ENCODE measurements at regions not wholly inside any gene's neighbourhood (a gene's known extent, or its start where the extent isn't known, plus 50 kb on each side); places are given as distances from the start of the nearest gene placed in this dataset.
A peak's percentile ranks its signal among the peaks of the same experiment; 100 is the strongest.

- peak overlapping the region; percentile 39 for H2BK120ac ChIP-seq (ENCODE audit: low read depth, low read length)
- H2BK5ac ChIP-seq (ENCODE audit: low read depth, low read length, poor library complexity, severe bottlenecking): no peak overlapping the region
- peaks cover 4% of the 10 kb centered on the region for H3K79me1 ChIP-seq (replicated peaks; ENCODE audit: low read length, poor library complexity, severe bottlenecking)
- no peak overlapping the region for H3K4me2 ChIP-seq (ENCODE audit: low read length, poor library complexity, severe bottlenecking)
- H4K91ac ChIP-seq (ENCODE audit: low read length): peak overlapping the region; percentile 91
- DNase-seq: no peak
- no peaks in the 10 kb centered on the region for H3K9me3 ChIP-seq (ENCODE audit: control insufficient read depth, low read length)
- no peak overlapping the region for H3K23ac ChIP-seq (ENCODE audit: low read length in 2 of 2)
- no peaks in the 10 kb centered on the region for H3K27me3 ChIP-seq (ENCODE audit: control insufficient read depth in 1 of 2, insufficient read depth in 1 of 2, low read length in 2 of 2)
- peak overlapping the region; percentile 55 for H4K8ac ChIP-seq (ENCODE audit: low read length)
- H3K9ac ChIP-seq (ENCODE audit: low read length): no peak overlapping the region
- H2AK5ac ChIP-seq (ENCODE audit: low read length, severe bottlenecking): peak overlapping the region; percentile 98
- H3K4me1 ChIP-seq (ENCODE audit: control insufficient read depth, insufficient read depth, low read depth, low read length): peaks cover 6% of the 10 kb centered on the region
- H3K14ac ChIP-seq (ENCODE audit: low read length in 2 of 2): peak overlapping the region in 1 of 2 experiments; percentile 39
- H3K18ac ChIP-seq (ENCODE audit: low read depth in 1 of 2, low read length in 2 of 2): peak overlapping the region; percentile 8 to 93
- peak overlapping the region; percentile 96 for H2BK15ac ChIP-seq (ENCODE audit: low read depth, poor library complexity, severe bottlenecking)
- H3K4me3 ChIP-seq (ENCODE audit: insufficient read depth in 1 of 2, low read depth in 1 of 2, low read length in 2 of 2): no peak overlapping the region
- H3K36me3 ChIP-seq (ENCODE audit: control insufficient read depth in 1 of 2, insufficient read depth in 2 of 2, low read depth in 1 of 2, low read length in 2 of 2): no peaks in the 10 kb centered on the region
- peak overlapping the region; percentile 35 to 43 for H3K4ac ChIP-seq (ENCODE audit: low read depth in 1 of 2, low read length in 2 of 2)
- H2BK12ac ChIP-seq (ENCODE audit: low read length in 2 of 2): peak overlapping the region; percentile 91 to 99
- no peak overlapping the region for H3K27ac ChIP-seq (ENCODE audit: low read length, poor library complexity, severe bottlenecking)
- WGBS: 93% methylated on average over 5 of the region's 6 CpGs
- no peak overlapping the region for H2AFZ ChIP-seq (ENCODE audit: low read depth, low read length)
Observed at GRCh38 chr2:145038041-145038525, 518.2 kb upstream of the ZEB2 start.

- peak overlapping the region; percentile 6 for H3K27ac ChIP-seq (ENCODE audit: low read length, poor library complexity, severe bottlenecking)
- no peak overlapping the region for H3K4ac ChIP-seq (ENCODE audit: low read depth in 1 of 2, low read length in 2 of 2)
- no peak overlapping the region for H2BK15ac ChIP-seq (ENCODE audit: low read depth, poor library complexity, severe bottlenecking)
- peak overlapping the region; percentile 63 for H3K9ac ChIP-seq (ENCODE audit: low read length)
- H3K36me3 ChIP-seq (ENCODE audit: control insufficient read depth in 1 of 2, insufficient read depth in 2 of 2, low read depth in 1 of 2, low read length in 2 of 2): no peaks in the 10 kb centered on the region
- no peaks in the 10 kb centered on the region for H3K9me3 ChIP-seq (ENCODE audit: control insufficient read depth, low read length)
- H3K79me1 ChIP-seq (replicated peaks; ENCODE audit: low read length, poor library complexity, severe bottlenecking): peaks cover 4% of the 10 kb centered on the region
- H2AK5ac ChIP-seq (ENCODE audit: low read length, severe bottlenecking): no peak overlapping the region
- H2BK12ac ChIP-seq (ENCODE audit: low read length in 2 of 2): no peak overlapping the region
- no peak overlapping the region for H3K23ac ChIP-seq (ENCODE audit: low read length in 2 of 2)
- H3K4me3 ChIP-seq (ENCODE audit: insufficient read depth in 1 of 2, low read depth in 1 of 2, low read length in 2 of 2): peak overlapping the region in 1 of 2 experiments; percentile 65
- no peak overlapping the region for H4K8ac ChIP-seq (ENCODE audit: low read length)
- H3K4me2 ChIP-seq (ENCODE audit: low read length, poor library complexity, severe bottlenecking): peak overlapping the region; percentile 14
- no peak overlapping the region for H3K18ac ChIP-seq (ENCODE audit: low read depth in 1 of 2, low read length in 2 of 2)
- no peak overlapping the region for H3K14ac ChIP-seq (ENCODE audit: low read length in 2 of 2)
- H3K4me1 ChIP-seq (ENCODE audit: control insufficient read depth, insufficient read depth, low read depth, low read length): peaks cover 6% of the 10 kb centered on the region
- no peak overlapping the region for H2AFZ ChIP-seq (ENCODE audit: low read depth, low read length)
- H2BK5ac ChIP-seq (ENCODE audit: low read depth, low read length, poor library complexity, severe bottlenecking): no peak overlapping the region
- WGBS: 92% methylated on average over 5 of the region's 6 CpGs
- H2BK120ac ChIP-seq (ENCODE audit: low read depth, low read length): no peak overlapping the region
- no peaks in the 10 kb centered on the region for H3K27me3 ChIP-seq (ENCODE audit: control insufficient read depth in 1 of 2, insufficient read depth in 1 of 2, low read length in 2 of 2)
- DNase-seq: no peak
- no peak overlapping the region for H4K91ac ChIP-seq (ENCODE audit: low read length)
Observed at GRCh38 chr2:145036421-145037011, 516.6 kb upstream of the ZEB2 start.

- peaks cover 3% of the 10 kb centered on the region for H3K79me1 ChIP-seq (replicated peaks; ENCODE audit: low read length, poor library complexity, severe bottlenecking)
- H3K18ac ChIP-seq (ENCODE audit: low read depth in 1 of 2, low read length in 2 of 2): no peak overlapping the region
- peaks cover 7% of the 10 kb centered on the region for H3K4me1 ChIP-seq (ENCODE audit: control insufficient read depth, insufficient read depth, low read depth, low read length)
- no peak overlapping the region for H3K9ac ChIP-seq (ENCODE audit: low read length)
- no peak overlapping the region for H4K8ac ChIP-seq (ENCODE audit: low read length)
- no peak overlapping the region for H4K91ac ChIP-seq (ENCODE audit: low read length)
- H3K23ac ChIP-seq (ENCODE audit: low read length in 2 of 2): no peak overlapping the region
- H3K27me3 ChIP-seq (ENCODE audit: control insufficient read depth in 1 of 2, insufficient read depth in 1 of 2, low read length in 2 of 2): no peaks in the 10 kb centered on the region
- no peak overlapping the region for H3K14ac ChIP-seq (ENCODE audit: low read length in 2 of 2)
- no peak overlapping the region for H2BK5ac ChIP-seq (ENCODE audit: low read depth, low read length, poor library complexity, severe bottlenecking)
- H3K36me3 ChIP-seq (ENCODE audit: control insufficient read depth in 1 of 2, insufficient read depth in 2 of 2, low read depth in 1 of 2, low read length in 2 of 2): no peaks in the 10 kb centered on the region
- no peak overlapping the region for H3K27ac ChIP-seq (ENCODE audit: low read length, poor library complexity, severe bottlenecking)
- 92% methylated on average over 1 of the region's 1 CpG for WGBS
- no peak overlapping the region for H2BK120ac ChIP-seq (ENCODE audit: low read depth, low read length)
- no peak overlapping the region for H2AK5ac ChIP-seq (ENCODE audit: low read length, severe bottlenecking)
- no peak for DNase-seq
- H3K4ac ChIP-seq (ENCODE audit: low read depth in 1 of 2, low read length in 2 of 2): no peak overlapping the region
- no peaks in the 10 kb centered on the region for H3K9me3 ChIP-seq (ENCODE audit: control insufficient read depth, low read length)
- no peak overlapping the region for H3K4me3 ChIP-seq (ENCODE audit: insufficient read depth in 1 of 2, low read depth in 1 of 2, low read length in 2 of 2)
- no peak overlapping the region for H3K4me2 ChIP-seq (ENCODE audit: low read length, poor library complexity, severe bottlenecking)
- H2AFZ ChIP-seq (ENCODE audit: low read depth, low read length): no peak overlapping the region
- no peak overlapping the region for H2BK12ac ChIP-seq (ENCODE audit: low read length in 2 of 2)
- H2BK15ac ChIP-seq (ENCODE audit: low read depth, poor library complexity, severe bottlenecking): no peak overlapping the region
Observed at GRCh38 chr2:145034511-145034910, 514.6 kb upstream of the ZEB2 start.

- DNase-seq: no peak
- H2AK5ac ChIP-seq (ENCODE audit: low read length, severe bottlenecking): no peak overlapping the region
- no peaks in the 10 kb centered on the region for H3K27me3 ChIP-seq (ENCODE audit: control insufficient read depth in 1 of 2, insufficient read depth in 1 of 2, low read length in 2 of 2)
- H3K9me3 ChIP-seq (ENCODE audit: control insufficient read depth, low read length): no peaks in the 10 kb centered on the region
- no peak overlapping the region for H4K91ac ChIP-seq (ENCODE audit: low read length)
- no peak overlapping the region for H2BK5ac ChIP-seq (ENCODE audit: low read depth, low read length, poor library complexity, severe bottlenecking)
- H3K14ac ChIP-seq (ENCODE audit: low read length in 2 of 2): no peak overlapping the region
- H3K4ac ChIP-seq (ENCODE audit: low read depth in 1 of 2, low read length in 2 of 2): no peak overlapping the region
- H2AFZ ChIP-seq (ENCODE audit: low read depth, low read length): no peak overlapping the region
- peaks cover 3% of the 10 kb centered on the region for H3K79me1 ChIP-seq (replicated peaks; ENCODE audit: low read length, poor library complexity, severe bottlenecking)
- no peak overlapping the region for H2BK15ac ChIP-seq (ENCODE audit: low read depth, poor library complexity, severe bottlenecking)
- H3K18ac ChIP-seq (ENCODE audit: low read depth in 1 of 2, low read length in 2 of 2): no peak overlapping the region
- H3K4me1 ChIP-seq (ENCODE audit: control insufficient read depth, insufficient read depth, low read depth, low read length): peaks cover 7% of the 10 kb centered on the region
- H3K36me3 ChIP-seq (ENCODE audit: control insufficient read depth in 1 of 2, insufficient read depth in 2 of 2, low read depth in 1 of 2, low read length in 2 of 2): no peaks in the 10 kb centered on the region
- H2BK120ac ChIP-seq (ENCODE audit: low read depth, low read length): no peak overlapping the region
- H3K27ac ChIP-seq (ENCODE audit: low read length, poor library complexity, severe bottlenecking): no peak overlapping the region
- H3K23ac ChIP-seq (ENCODE audit: low read length in 2 of 2): no peak overlapping the region
- 96% methylated on average over 1 of the region's 1 CpG for WGBS
- H3K4me3 ChIP-seq (ENCODE audit: insufficient read depth in 1 of 2, low read depth in 1 of 2, low read length in 2 of 2): no peak overlapping the region
- no peak overlapping the region for H3K9ac ChIP-seq (ENCODE audit: low read length)
- no peak overlapping the region for H3K4me2 ChIP-seq (ENCODE audit: low read length, poor library complexity, severe bottlenecking)
- no peak overlapping the region for H2BK12ac ChIP-seq (ENCODE audit: low read length in 2 of 2)
- H4K8ac ChIP-seq (ENCODE audit: low read length): no peak overlapping the region
Observed at GRCh38 chr2:145033438-145033837, 513.5 kb upstream of the ZEB2 start.
